Sigmoid colon (tissue), 4 donors: ENCODE measurements at regions not wholly inside any gene's neighbourhood (a gene's known extent, or its start where the extent isn't known, plus 50 kb on each side); places are given as distances from the start of the nearest gene placed in this dataset.

Source experiments
- CTCF ChIP-seq, 4 experiments: fragments of 450-650 bp in 3 of 4; fragments of 200-600 bp in 1 of 4; IDR thresholded peaks; one replicate each; pipeline ENCODE4 v1.5.1; 2016 to 2019; ENCODE audit warnings: antibody characterized with exemption in 4 of 4, mild to moderate bottlenecking in 3 of 4, moderate library complexity in 2 of 4
- EP300 ChIP-seq, 4 donors: sonication (generic); formaldehyde crosslinking; IDR thresholded peaks; one replicate each; pipeline ENCODE4 v1.6.1; 2017; ENCODE audit warnings: antibody characterized with exemption in 4 of 4
- POLR2A ChIP-seq, 2 donors: fragments of 450-650 bp; IDR thresholded peaks; one replicate each; pipeline ENCODE4 v1.6.1; 2016; ENCODE audit warnings: antibody characterized with exemption in 2 of 2, mild to moderate bottlenecking in 2 of 2, moderate library complexity in 2 of 2
- POLR2AphosphoS5 ChIP-seq, 4 donors: sonication (generic); formaldehyde crosslinking; IDR thresholded peaks; one replicate each; pipeline ENCODE4 v1.6.1; 2017; ENCODE audit warnings: antibody characterized with exemption in 4 of 4

DNA sequence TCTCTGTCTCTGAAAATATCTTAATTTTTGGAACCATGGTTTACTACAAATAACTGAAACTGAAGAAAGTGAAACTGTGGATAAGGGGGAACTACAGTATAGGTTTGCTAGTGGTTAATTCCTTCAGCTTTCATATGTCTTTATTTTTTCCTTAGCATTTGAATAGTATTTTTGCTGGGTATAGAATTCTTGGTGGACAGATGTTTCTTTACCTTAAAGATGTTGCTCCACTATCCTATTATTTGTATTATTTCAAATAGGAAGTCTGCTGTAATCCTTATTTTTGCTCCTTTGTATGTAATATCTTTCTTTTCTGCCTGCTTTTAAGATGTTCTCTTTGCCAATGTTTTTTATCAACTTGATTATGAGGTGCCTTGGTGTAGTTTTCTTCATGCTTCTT, 152.9 kb upstream of the ISL1 start:
- no peak for TF ChIP-seq CTCF (IDR thresholded peaks at IDR 0.05)
- TF ChIP-seq POLR2A (IDR thresholded peaks at IDR 0.05): no peak
- no peak for TF ChIP-seq EP300 (IDR thresholded peaks at IDR 0.05)
- no peak for TF ChIP-seq POLR2AphosphoS5 (IDR thresholded peaks at IDR 0.05)
